ENCODE measurements at regions not wholly inside any gene's neighbourhood (a gene's known extent, or its start where the extent isn't known, plus 50 kb on each side); places are given as distances from the start of the nearest gene placed in this dataset.

- Histone ChIP-seq H3K4me3 (ENCODE audit: low read depth, low read length) (no peak overlapping the region), H3K4me1 (ENCODE audit: insufficient read depth) (no peaks in the 10 kb centered on the region), H3K27ac (ENCODE audit: low read depth) (no peak overlapping the region), H3K36me3 (ENCODE audit: insufficient read depth) (no peaks in the 10 kb centered on the region)
- DNase-seq (ENCODE audit: extremely low spot score): no peak
- 61% methylated on average over 1 of the region's 1 CpG for WGBS
Measured at GRCh38 chr3:18853269-18853668, 295.0 kb upstream of the KCNH8 start.

GRCh38 chr3:18847583-18848197, 300.6 kb upstream of the KCNH8 start:
- Histone ChIP-seq H3K4me1 (ENCODE audit: insufficient read depth) (no peaks in the 10 kb centered on the region), H3K4me3 (ENCODE audit: low read depth, low read length) (no peak overlapping the region), H3K27ac (ENCODE audit: low read depth) (no peak overlapping the region), H3K36me3 (ENCODE audit: insufficient read depth) (no peaks in the 10 kb centered on the region)
- DNase-seq (ENCODE audit: extremely low spot score): no peak
- 70% methylated on average over 5 of the region's 5 CpGs for WGBS

- no peaks in the 10 kb centered on the region for H3K4me1 ChIP-seq (ENCODE audit: insufficient read depth)
- WGBS: 33% methylated on average over 1 of the region's 1 CpG
- no peaks in the 10 kb centered on the region for H3K36me3 ChIP-seq (ENCODE audit: insufficient read depth)
- no peak for DNase-seq (ENCODE audit: extremely low spot score)
- H3K27ac ChIP-seq (ENCODE audit: low read depth): no peak overlapping the region
- no peak overlapping the region for H3K4me3 ChIP-seq (ENCODE audit: low read depth, low read length)
Measured at GRCh38 chr3:18843983-18844382, 304.3 kb upstream of the KCNH8 start.

GRCh38 chr3:18843188-18843587, 305.1 kb upstream of the KCNH8 start:
- DNase-seq (ENCODE audit: extremely low spot score): no peak
- WGBS: 32% methylated on average over 3 of the region's 3 CpGs

GRCh38 chr3:18841422-18842343, 306.6 kb upstream of the KCNH8 start:
- Histone ChIP-seq H3K36me3 (ENCODE audit: insufficient read depth) (no peaks in the 10 kb centered on the region), H3K4me3 (ENCODE audit: low read depth, low read length) (no peak overlapping the region), H3K4me1 (ENCODE audit: insufficient read depth) (no peaks in the 10 kb centered on the region), H3K27ac (ENCODE audit: low read depth) (no peak overlapping the region)
- DNase-seq (ENCODE audit: extremely low spot score): no peak
- 58% methylated on average over 6 of the region's 6 CpGs for WGBS

More at GRCh38 chr3:18843188-18843587, 305.1 kb upstream of the KCNH8 start:
- H3K4me1 ChIP-seq (ENCODE audit: insufficient read depth): no peaks in the 10 kb centered on the region
- H3K4me3 ChIP-seq (ENCODE audit: low read depth, low read length): no peak overlapping the region
- no peaks in the 10 kb centered on the region for H3K36me3 ChIP-seq (ENCODE audit: insufficient read depth)
- H3K27ac ChIP-seq (ENCODE audit: low read depth): no peak overlapping the region

- WGBS: 92% methylated on average over 3 of the region's 3 CpGs
- no peak for DNase-seq (ENCODE audit: extremely low spot score)
- H3K4me3 ChIP-seq (ENCODE audit: low read depth, low read length): no peak overlapping the region
- H3K4me1 ChIP-seq (ENCODE audit: insufficient read depth): no peaks in the 10 kb centered on the region
- H3K36me3 ChIP-seq (ENCODE audit: insufficient read depth): no peaks in the 10 kb centered on the region
- no peak overlapping the region for H3K27ac ChIP-seq (ENCODE audit: low read depth)
Measured at GRCh38 chr3:18840535-18841137, 307.7 kb upstream of the KCNH8 start.

- Histone ChIP-seq H3K27ac (ENCODE audit: low read depth) (no peak overlapping the region), H3K36me3 (ENCODE audit: insufficient read depth) (no peaks in the 10 kb centered on the region), H3K4me3 (ENCODE audit: low read depth, low read length) (no peak overlapping the region), H3K4me1 (ENCODE audit: insufficient read depth) (no peaks in the 10 kb centered on the region)
- WGBS: 84% methylated on average over 1 of the region's 1 CpG
- DNase-seq (ENCODE audit: extremely low spot score): no peak
Measured at GRCh38 chr3:18838758-18839157, 309.6 kb upstream of the KCNH8 start.

- no peak overlapping the region for H3K27ac ChIP-seq (ENCODE audit: low read depth)
- no peaks in the 10 kb centered on the region for H3K4me1 ChIP-seq (ENCODE audit: insufficient read depth)
- 75% methylated on average over 3 of the region's 3 CpGs for WGBS
- no peak for DNase-seq (ENCODE audit: extremely low spot score)
- H3K36me3 ChIP-seq (ENCODE audit: insufficient read depth): no peaks in the 10 kb centered on the region
- H3K4me3 ChIP-seq (ENCODE audit: low read depth, low read length): no peak overlapping the region
Measured at GRCh38 chr3:18837137-18837755, 311.1 kb upstream of the KCNH8 start.

- no peaks in the 10 kb centered on the region for H3K4me1 ChIP-seq (ENCODE audit: insufficient read depth)
- no peak overlapping the region for H3K4me3 ChIP-seq (ENCODE audit: low read depth, low read length)
- no peaks in the 10 kb centered on the region for H3K36me3 ChIP-seq (ENCODE audit: insufficient read depth)
- no peak overlapping the region for H3K27ac ChIP-seq (ENCODE audit: low read depth)
- DNase-seq (ENCODE audit: extremely low spot score): no peak
- 92% methylated on average over 4 of the region's 4 CpGs for WGBS
Measured at GRCh38 chr3:18835021-18835420, 313.3 kb upstream of the KCNH8 start.

- WGBS: 55% methylated on average over 5 of the region's 5 CpGs
- no peak overlapping the region for H3K4me3 ChIP-seq (ENCODE audit: low read depth, low read length)
- H3K4me1 ChIP-seq (ENCODE audit: insufficient read depth): no peaks in the 10 kb centered on the region
- DNase-seq (ENCODE audit: extremely low spot score): no peak
- H3K27ac ChIP-seq (ENCODE audit: low read depth): no peak overlapping the region
- no peaks in the 10 kb centered on the region for H3K36me3 ChIP-seq (ENCODE audit: insufficient read depth)
Measured at GRCh38 chr3:18830087-18830486, 318.2 kb upstream of the KCNH8 start.

GRCh38 chr3:18828637-18829036, 319.7 kb upstream of the KCNH8 start:
- H3K36me3 ChIP-seq (ENCODE audit: insufficient read depth): no peaks in the 10 kb centered on the region
- no peak overlapping the region for H3K4me3 ChIP-seq (ENCODE audit: low read depth, low read length)
- no peak overlapping the region for H3K27ac ChIP-seq (ENCODE audit: low read depth)
- WGBS: 97% methylated on average over 2 of the region's 2 CpGs
- no peak for DNase-seq (ENCODE audit: extremely low spot score)
- H3K4me1 ChIP-seq (ENCODE audit: insufficient read depth): no peaks in the 10 kb centered on the region

GRCh38 chr3:18827664-18828063, 320.6 kb upstream of the KCNH8 start:
- H3K36me3 ChIP-seq (ENCODE audit: insufficient read depth): no peaks in the 10 kb centered on the region
- 90% methylated on average over 3 of the region's 3 CpGs for WGBS
- H3K4me3 ChIP-seq (ENCODE audit: low read depth, low read length): no peak overlapping the region
- no peaks in the 10 kb centered on the region for H3K4me1 ChIP-seq (ENCODE audit: insufficient read depth)
- H3K27ac ChIP-seq (ENCODE audit: low read depth): no peak overlapping the region
- DNase-seq (ENCODE audit: extremely low spot score): no peak

- no peaks in the 10 kb centered on the region for H3K36me3 ChIP-seq (ENCODE audit: insufficient read depth)
- DNase-seq (ENCODE audit: extremely low spot score): no peak
- H3K4me3 ChIP-seq (ENCODE audit: low read depth, low read length): no peak overlapping the region
- H3K27ac ChIP-seq (ENCODE audit: low read depth): no peak overlapping the region
- no peaks in the 10 kb centered on the region for H3K4me1 ChIP-seq (ENCODE audit: insufficient read depth)
- WGBS: 94% methylated on average over 2 of the region's 2 CpGs
Measured at GRCh38 chr3:18825665-18826064, 322.6 kb upstream of the KCNH8 start.

Data from urinary bladder (tissue), 3 donors.